OCI-LY7 (cell line): ENCODE measurements at regions not wholly inside any gene's neighbourhood (a gene's known extent, or its start where the extent isn't known, plus 50 kb on each side); places are given as distances from the start of the nearest gene placed in this dataset.

Experiments
- BruUV-seq: library from RNA; stranded (reverse); fragments of 400-500 nt; replicated peaks from 2 replicates; lab custom pipeline; 2021; lab: Mats Ljungman, UMichigan
- CTCF ChIA-PET: fragments of 300-600 bp; sonication (Branson Sonifier 250); formaldehyde crosslinking; loops from one replicate; lab custom pipeline; 2022; ENCODE audit warnings: antibody characterized with exemption; ENCODE audit not compliant: unreplicated experiment; lab: Charles Lee
- POLR2A ChIA-PET: fragments of 300-600 bp; sonication (Branson Sonifier 250); formaldehyde crosslinking; loops from one replicate; lab custom pipeline; 2022; ENCODE audit warnings: antibody characterized with exemption; lab: Charles Lee
- DNase-seq: peaks from one replicate; pipeline ENCODE4 v3.0.0-alpha.2; 2015; ENCODE audit warnings: low spot score
- H2AFZ ChIP-seq: fragments of 200-600 bp; sonication (generic), shearing (Covaris generic); 2 replicates; pipeline ENCODE4 v1.6.1; 2014; ENCODE audit warnings: mild to moderate bottlenecking, antibody characterized with exemption, low read length, moderate library complexity
- H3K27ac ChIP-seq: fragments of 200-600 bp; sonication (generic); 2 replicates; pipeline ENCODE4 v1.5.1; 2014; ENCODE audit warnings: mixed run types, low read depth, mild to moderate bottlenecking, moderate library complexity, low read length, inconsistent platforms; ENCODE audit not compliant: poor library complexity, severe bottlenecking
- H3K36me3 ChIP-seq: fragments of 200-600 bp; sonication (generic); 2 replicates; pipeline ENCODE4 v1.6.1; 2014; ENCODE audit warnings: mild to moderate bottlenecking, antibody characterized with exemption, low read length, moderate library complexity, mixed read lengths; ENCODE audit not compliant: insufficient read depth
- H3K4me1 ChIP-seq: fragments of 200-600 bp; sonication (generic); 2 replicates; pipeline ENCODE4 v1.5.1; 2014; ENCODE audit warnings: mild to moderate bottlenecking, low read length; ENCODE audit not compliant: insufficient read depth, poor library complexity, severe bottlenecking
- H3K4me2 ChIP-seq: fragments of 200-600 bp; sonication (generic); 2 replicates; pipeline ENCODE4 v1.6.1; 2014; ENCODE audit warnings: mild to moderate bottlenecking, low read length
- H3K4me3 ChIP-seq: fragments of 200-600 bp; sonication (generic); 2 replicates; pipeline ENCODE4 v1.5.1; 2014; ENCODE audit warnings: mild to moderate bottlenecking, low read depth, low read length; ENCODE audit not compliant: poor library complexity, severe bottlenecking
- H3K79me2 ChIP-seq: fragments of 200-600 bp; sonication (generic); 2 replicates; pipeline ENCODE4 v1.6.1; 2016; ENCODE audit warnings: low read depth, mild to moderate bottlenecking, low read length, moderate library complexity, mixed read lengths; ENCODE audit not compliant: insufficient read depth
- H3K9me2 ChIP-seq: fragments of 200-600 bp; sonication (generic); 2 replicates; pipeline ENCODE4 v1.6.1; 2016; ENCODE audit warnings: mild to moderate bottlenecking, low read length, mixed read lengths; ENCODE audit not compliant: insufficient read depth
- H3K9me3 ChIP-seq: fragments of 200-600 bp; sonication (generic); 2 replicates; pipeline ENCODE4 v1.6.1; 2014; ENCODE audit warnings: mild to moderate bottlenecking, mixed run types, low read length, mixed read lengths
- H4K20me1 ChIP-seq: fragments of 200-600 bp; sonication (generic); 2 replicates; pipeline ENCODE4 v1.6.1; 2014; ENCODE audit warnings: mild to moderate bottlenecking, antibody characterized with exemption, low read length, moderate library complexity, mixed read lengths; ENCODE audit not compliant: insufficient read depth
- CTCF ChIP-seq: fragments of 200-600 bp; sonication (generic); conservative IDR thresholded peaks from 2 replicates; pipeline ENCODE4 v1.5.1; 2014; ENCODE audit warnings: mild to moderate bottlenecking, antibody characterized with exemption, low read length, moderate library complexity, mixed read lengths
- EZH2phosphoT487 ChIP-seq: fragments of 200-600 bp; sonication (generic); IDR thresholded peaks from 2 replicates; pipeline ENCODE4 v1.6.1; 2018; ENCODE audit warnings: low read depth, borderline replicate concordance, mild to moderate bottlenecking, mixed run types, antibody characterized with exemption, low read length, moderate library complexity, mixed read lengths
- intact Hi-C: fragments of 100-400 bp; cut with micrococcal nuclease; formaldehyde crosslinking; loops from one replicate; pipeline ENCODE4 v1.10.0; 2022; ENCODE audit not compliant: unreplicated experiment

- Histone ChIP-seq H2AFZ (no peak overlapping the region), H3K27ac (no peak overlapping the region), H3K9me2 (no peaks in the 10 kb centered on the region), H4K20me1 (no peaks in the 10 kb centered on the region), H3K4me3 (no peak overlapping the region), H3K36me3 (no peaks in the 10 kb centered on the region), H3K9me3 (no peaks in the 10 kb centered on the region), H3K4me1 (no peaks in the 10 kb centered on the region), H3K4me2 (no peak overlapping the region), H3K79me2 (no peaks in the 10 kb centered on the region)
- DNase-seq = no peak
- no TSS peak for BruUV-seq
- POLR2A ChIA-PET = no interaction called here
- CTCF ChIA-PET = no interaction called here
- TF ChIP-seq CTCF (no peak), EZH2phosphoT487 (no peak)
- intact Hi-C loops = no loop called here
These were observed 741.1 kb downstream of the DIAPH3 start for GRCh38 chr13:59422646-59423045.

- H3K4me3 ChIP-seq = no peak overlapping the region
- no peak overlapping the region for H3K4me2 ChIP-seq
- no peaks in the 10 kb centered on the region for H3K79me2 ChIP-seq
- H4K20me1 ChIP-seq = no peaks in the 10 kb centered on the region
- H3K9me2 ChIP-seq = no peaks in the 10 kb centered on the region
- H2AFZ ChIP-seq = no peak overlapping the region
- intact Hi-C loops = no loop called here
- no peak overlapping the region for H3K27ac ChIP-seq
- CTCF ChIA-PET = no interaction called here
- H3K4me1 ChIP-seq = no peaks in the 10 kb centered on the region
- no peaks in the 10 kb centered on the region for H3K36me3 ChIP-seq
- no peaks in the 10 kb centered on the region for H3K9me3 ChIP-seq
- no peak for DNase-seq
- no peak for TF ChIP-seq EZH2phosphoT487
- no TSS peak for BruUV-seq
- POLR2A ChIA-PET = no interaction called here
These were observed 739.9 kb downstream of the DIAPH3 start for GRCh38 chr13:59423708-59424340.

GRCh38 chr13:59424661-59425060 is 739.1 kb downstream of the DIAPH3 start:
- Histone ChIP-seq H4K20me1 (no peaks in the 10 kb centered on the region), H3K79me2 (no peaks in the 10 kb centered on the region), H3K4me1 (no peaks in the 10 kb centered on the region), H3K9me2 (no peaks in the 10 kb centered on the region), H2AFZ (no peak overlapping the region), H3K36me3 (no peaks in the 10 kb centered on the region), H3K27ac (no peak overlapping the region), H3K4me2 (no peak overlapping the region), H3K4me3 (no peak overlapping the region), H3K9me3 (no peaks in the 10 kb centered on the region)
- BruUV-seq = no TSS peak
- intact Hi-C loops = no loop called here
- no peak for DNase-seq
- TF ChIP-seq CTCF (no peak), EZH2phosphoT487 (no peak)
- POLR2A ChIA-PET = interaction anchor here (1.7 kb wide), 1 partner anchor 16 kb away, joined by 5 read pairs; no protein-coding TSS in a partner anchor
- CTCF ChIA-PET = no interaction called here
